DND-41 (cell line): ENCODE measurements at regions not wholly inside any gene's neighbourhood (a gene's known extent, or its start where the extent isn't known, plus 50 kb on each side); places are given as distances from the start of the nearest gene placed in this dataset.

Source experiments
- ATAC-seq: fragments of 200-7000 bp; cut with Tn5 transposase; 3 replicates; pipeline ENCODE4 v1.9.1; 2021; ENCODE audit warnings: low read depth; ENCODE audit not compliant: insufficient read depth
- DNase-seq: peaks from one replicate; pipeline ENCODE4 v3.0.0-alpha.2; 2020
- H2AFZ ChIP-seq: 2 replicates; pipeline ENCODE4 v1.6.0; 2012; ENCODE audit warnings: low read depth, low read length
- H3K27ac ChIP-seq: 2 replicates; pipeline ENCODE4 v1.5.1; 2012; ENCODE audit warnings: low read length, inconsistent platforms
- H3K27me3 ChIP-seq: fragments of 200-600 bp; sonication (generic); 2 replicates; pipeline ENCODE4 v1.6.0; 2012; ENCODE audit warnings: low read length, mild to moderate bottlenecking, inconsistent platforms; ENCODE audit not compliant: insufficient read depth, poor library complexity
- H3K36me3 ChIP-seq: 2 replicates; pipeline ENCODE4 v1.5.1; 2012; ENCODE audit warnings: low read length, inconsistent platforms; ENCODE audit not compliant: insufficient read depth
- H3K4me1 ChIP-seq: 2 replicates; pipeline ENCODE4 v1.5.1; 2012; ENCODE audit warnings: mild to moderate bottlenecking, low read length; ENCODE audit not compliant: insufficient read depth
- H3K4me2 ChIP-seq: 2 replicates; pipeline ENCODE4 v1.6.0; 2012; ENCODE audit warnings: mild to moderate bottlenecking, moderate library complexity, low read length, inconsistent platforms; ENCODE audit not compliant: insufficient read depth
- H3K4me3 ChIP-seq, 2 experiments: fragments of 200-600 bp in 1 of 2; shearing (Covaris generic) in 1 of 2; 2 replicates each; pipeline ENCODE4 v1.5.1; 2012 to 2016; ENCODE audit warnings: inconsistent platforms in 2 of 2, low read length in 2 of 2, mild to moderate bottlenecking in 2 of 2, low read depth in 1 of 2, moderate library complexity in 1 of 2
- H3K79me2 ChIP-seq: 2 replicates; pipeline ENCODE4 v1.6.0; 2012; ENCODE audit warnings: low read length, inconsistent platforms; ENCODE audit not compliant: insufficient read depth
- H3K9ac ChIP-seq: 2 replicates; pipeline ENCODE4 v1.6.0; 2012; ENCODE audit warnings: low read depth, mild to moderate bottlenecking, inconsistent platforms, low read length, moderate library complexity
- H3K9me3 ChIP-seq: 2 replicates; pipeline ENCODE4 v1.5.1; 2012; ENCODE audit warnings: low read length, moderate library complexity, mild to moderate bottlenecking, inconsistent platforms; ENCODE audit not compliant: insufficient read depth, severe bottlenecking
- H4K20me1 ChIP-seq: 2 replicates; pipeline ENCODE4 v1.6.0; 2012; ENCODE audit warnings: low read length; ENCODE audit not compliant: insufficient read depth
- CTCF ChIP-seq: IDR thresholded peaks from 2 replicates; pipeline ENCODE4 v1.5.1; 2012; ENCODE audit warnings: borderline replicate concordance, low read length, moderate library complexity, mild to moderate bottlenecking; ENCODE audit not compliant: poor library complexity, severe bottlenecking; ENCODE audit errors: extremely low read depth
- EZH2 ChIP-seq: IDR thresholded peaks from 3 replicates; pipeline ENCODE4 v1.6.1; 2012; ENCODE audit warnings: borderline replicate concordance, low read depth, mild to moderate bottlenecking, moderate library complexity, low read length, inconsistent platforms; ENCODE audit not compliant: severe bottlenecking

GRCh38 chr11:134017511-134018430 lies 51.1 kb upstream of the JAM3 start:
- Histone ChIP-seq H3K36me3 (no peaks in the 10 kb centered on the region), H4K20me1 (no peaks in the 10 kb centered on the region), H2AFZ (no peak overlapping the region), H3K9me3 (no peaks in the 10 kb centered on the region), H3K27me3 (peaks cover 43% of the 10 kb centered on the region), H3K4me3 (no peak overlapping the region), H3K4me2 (no peak overlapping the region), H3K9ac (no peak overlapping the region), H3K79me2 (no peaks in the 10 kb centered on the region), H3K4me1 (no peaks in the 10 kb centered on the region), H3K27ac (no peak overlapping the region)
- ATAC-seq (no peak), DNase-seq (no peak)
- TF ChIP-seq CTCF (no peak), EZH2 (no peak)
